ENCODE measurements at regions not wholly inside any gene's neighbourhood (a gene's known extent, or its start where the extent isn't known, plus 50 kb on each side); places are given as distances from the start of the nearest gene placed in this dataset.

DNA sequence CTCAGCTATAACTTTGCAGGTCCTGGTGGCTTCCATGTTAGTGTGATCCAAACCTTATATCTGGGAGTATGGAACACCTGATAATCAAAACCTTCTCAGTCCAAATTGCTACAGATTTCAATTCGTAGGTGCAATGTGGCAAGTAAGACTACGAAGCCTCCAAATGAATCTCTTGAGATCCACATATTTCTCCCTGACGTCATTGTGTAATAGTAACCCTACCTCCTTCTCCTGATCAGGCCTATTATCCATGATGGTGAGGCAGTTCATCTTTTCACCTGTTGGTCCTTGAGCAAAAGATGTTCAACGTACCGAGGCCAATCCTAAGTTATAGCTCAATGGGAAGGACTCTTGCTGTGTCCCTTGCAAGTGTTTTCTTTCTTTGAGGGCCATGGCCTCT is 115.9 kb upstream of the CHRM3 start:
- Histone ChIP-seq H4K20me1 (no peaks in the 10 kb centered on the region), H3K4me3 (no peak overlapping the region), H3K36me3 (no peaks in the 10 kb centered on the region), H3K9me3 (replicated peaks in 1 of 11) (peaks cover 0 to 21% (median 5%) of the 10 kb centered on the region in 11 experiments; a peak in 8 of 22 replicates), H3K4me1 (peaks cover 0 to 5% (median 0%) of the 10 kb centered on the region in 10 experiments; a peak in 1 of 20 replicates), H3K27ac (no peak overlapping the region), H3K4me2 (no peak overlapping the region), H3K9ac (no peak overlapping the region), H3K27me3 (no peaks in the 10 kb centered on the region)
- TF ChIP-seq Cebpa-rat (IDR thresholded peaks at IDR 0.05): no peak

DNA sequence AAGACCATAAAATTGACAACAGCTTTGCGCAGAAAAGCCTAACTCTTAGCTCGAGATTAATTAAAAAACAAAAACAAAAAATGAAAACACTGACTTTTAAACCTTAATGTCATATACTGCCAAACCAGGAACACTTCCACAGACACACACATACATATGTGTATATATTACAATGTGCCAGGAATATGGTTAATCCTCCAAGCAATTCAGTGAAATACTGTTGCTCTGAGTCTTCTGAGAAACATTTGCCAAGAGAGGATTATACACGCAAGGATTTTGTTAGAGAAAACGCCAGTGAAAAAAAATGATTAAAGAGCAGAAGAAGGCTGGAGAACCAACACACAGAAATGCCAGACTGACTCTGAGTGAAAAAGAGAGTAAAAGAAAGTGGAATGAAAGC is 116.7 kb upstream of the CHRM3 start:
- H3K27ac ChIP-seq: no peak overlapping the region
- TF ChIP-seq Cebpa-rat (IDR thresholded peaks at IDR 0.05): no peak
- no peaks in the 10 kb centered on the region for H4K20me1 ChIP-seq
- no peak overlapping the region for H3K9ac ChIP-seq
- H3K4me3 ChIP-seq: no peak overlapping the region
- no peak overlapping the region for H3K4me2 ChIP-seq
- H3K4me1 ChIP-seq: peaks cover 0 to 5% (median 0%) of the 10 kb centered on the region in 10 experiments; a peak in 1 of 20 replicates
- H3K36me3 ChIP-seq: no peaks in the 10 kb centered on the region
- H3K27me3 ChIP-seq: no peaks in the 10 kb centered on the region
- peaks cover 0 to 17% (median 4%) of the 10 kb centered on the region in 11 experiments; a peak in 5 of 22 replicates for H3K9me3 ChIP-seq (replicated peaks in 1 of 11)

DNA sequence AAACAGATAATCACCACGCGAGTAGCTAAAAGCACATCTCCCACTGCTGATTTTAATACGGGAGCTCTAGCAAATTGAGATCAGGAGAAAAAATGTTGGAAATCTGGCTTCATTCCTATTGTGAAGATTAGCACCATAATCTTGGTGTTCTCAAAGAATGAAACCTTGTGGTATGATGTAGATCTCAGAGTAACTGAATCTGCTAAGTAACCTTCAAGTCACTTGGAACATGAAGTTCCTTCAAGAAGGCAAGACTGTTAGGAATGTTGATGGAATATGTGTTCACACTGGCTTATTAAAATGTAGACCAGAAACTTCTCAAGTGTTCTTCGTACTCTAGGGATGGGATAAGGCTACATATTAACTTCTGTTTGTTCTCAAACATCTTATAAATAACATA is 117.4 kb upstream of the CHRM3 start:
- TF ChIP-seq Cebpa-rat (IDR thresholded peaks at IDR 0.05): no peak
- H3K27me3 ChIP-seq: no peaks in the 10 kb centered on the region
- H3K27ac ChIP-seq: no peak overlapping the region
- no peaks in the 10 kb centered on the region for H3K4me1 ChIP-seq
- no peak overlapping the region for H3K4me2 ChIP-seq
- peaks cover 0 to 17% (median 0%) of the 10 kb centered on the region in 11 experiments; a peak in 5 of 22 replicates for H3K9me3 ChIP-seq (replicated peaks in 1 of 11)
- no peaks in the 10 kb centered on the region for H3K36me3 ChIP-seq
- no peaks in the 10 kb centered on the region for H4K20me1 ChIP-seq
- H3K9ac ChIP-seq: no peak overlapping the region
- no peak overlapping the region for H3K4me3 ChIP-seq

DNA sequence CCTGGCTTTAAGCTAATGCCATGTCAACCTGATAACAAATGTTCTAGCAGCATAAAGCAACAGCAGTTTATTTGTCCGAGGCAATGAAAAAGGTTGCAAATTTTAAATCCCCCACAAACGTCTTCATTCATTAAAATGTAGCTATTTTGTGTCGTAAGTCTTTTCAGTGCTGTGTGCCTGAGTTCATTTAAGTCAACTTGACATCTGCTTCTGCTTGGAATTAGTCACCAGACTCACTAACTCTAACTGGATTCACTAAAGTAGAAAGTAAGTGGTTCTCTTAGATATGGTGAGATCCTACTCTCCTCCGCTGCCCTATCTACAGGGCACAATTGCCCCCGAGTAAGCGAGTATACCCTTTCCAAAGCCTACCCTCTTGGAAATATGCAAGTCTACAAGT is 118.4 kb upstream of the CHRM3 start:
- no peak for TF ChIP-seq Cebpa-rat (IDR thresholded peaks at IDR 0.05)
- Histone ChIP-seq H3K27me3 (no peaks in the 10 kb centered on the region), H3K4me3 (no peak overlapping the region), H3K9me3 (replicated peaks in 1 of 11) (peaks cover 0 to 17% (median 0%) of the 10 kb centered on the region in 11 experiments; a peak in 4 of 22 replicates), H4K20me1 (no peaks in the 10 kb centered on the region), H3K4me1 (no peaks in the 10 kb centered on the region), H3K36me3 (no peaks in the 10 kb centered on the region), H3K4me2 (no peak overlapping the region), H3K27ac (no peak overlapping the region), H3K9ac (no peak overlapping the region)

DNA sequence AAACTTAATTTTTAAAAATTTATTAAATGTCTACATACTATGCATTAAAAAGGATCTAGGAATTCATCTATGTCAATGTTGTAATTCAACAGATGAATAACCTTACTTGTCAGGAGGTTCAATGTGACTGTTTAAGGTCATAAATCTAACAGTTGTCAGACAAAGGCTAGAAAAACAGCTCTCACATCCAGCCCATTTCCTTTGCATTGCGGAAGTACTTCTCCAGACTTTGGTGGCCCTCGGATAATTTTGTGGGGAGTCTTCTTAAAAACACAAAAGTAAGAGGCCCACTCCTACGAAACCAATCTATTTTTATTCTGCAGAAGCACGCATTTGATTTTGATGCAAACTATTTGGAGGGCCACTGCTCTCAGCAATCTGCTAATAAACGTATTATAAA is 122.6 kb upstream of the CHRM3 start:
- Histone ChIP-seq H3K4me3 (no peak overlapping the region), H3K9ac (no peak overlapping the region), H3K27ac (no peak overlapping the region), H3K27me3 (no peaks in the 10 kb centered on the region), H3K4me2 (no peak overlapping the region), H3K36me3 (no peaks in the 10 kb centered on the region), H3K4me1 (no peaks in the 10 kb centered on the region), H4K20me1 (no peaks in the 10 kb centered on the region), H3K9me3 (replicated peaks in 1 of 11) (no peaks in the 10 kb centered on the region)
- TF ChIP-seq Cebpa-rat (IDR thresholded peaks at IDR 0.05): no peak

DNA sequence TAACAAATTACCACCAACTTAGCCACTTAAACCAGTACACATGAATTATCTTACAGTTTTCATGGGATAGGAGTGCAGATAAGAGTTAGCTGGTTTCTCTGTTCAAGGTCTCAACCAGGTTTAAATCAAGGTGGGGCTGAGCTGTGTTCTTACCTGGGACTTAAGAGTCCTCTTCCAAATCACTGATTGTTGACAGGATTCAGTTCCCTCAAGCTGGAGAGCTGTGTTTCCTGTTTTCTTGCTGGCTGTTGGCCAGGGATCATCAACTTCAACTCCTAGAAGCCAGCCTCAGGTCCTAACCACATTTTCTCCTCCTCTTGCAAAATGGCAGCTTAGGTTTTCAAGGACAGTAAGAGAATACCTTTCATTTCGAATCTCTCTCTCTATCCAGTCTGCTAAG is 123.8 kb upstream of the CHRM3 start:
- no peak for TF ChIP-seq Cebpa-rat (IDR thresholded peaks at IDR 0.05)
- no peaks in the 10 kb centered on the region for H3K4me1 ChIP-seq

DNA sequence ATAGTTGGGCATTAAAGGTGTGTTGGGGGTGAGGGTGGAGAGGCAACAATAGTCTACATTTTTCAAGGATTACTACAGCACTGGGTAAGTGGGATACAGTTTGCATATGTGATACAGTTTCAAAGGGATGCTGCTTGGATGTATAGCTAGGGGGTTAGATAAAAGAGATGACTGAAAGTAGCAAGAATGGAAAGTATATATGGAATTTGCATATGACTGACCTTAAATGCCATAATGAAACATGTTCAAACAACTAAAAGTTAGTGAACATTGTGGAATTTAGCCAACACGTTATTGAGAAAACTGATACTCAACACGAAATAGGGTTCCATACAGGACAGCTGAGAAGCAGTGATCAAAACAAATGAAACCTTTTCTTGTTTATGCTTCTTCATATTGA is 124.8 kb upstream of the CHRM3 start:
- Histone ChIP-seq H4K20me1 (no peaks in the 10 kb centered on the region), H3K4me3 (no peak overlapping the region), H3K4me2 (no peak overlapping the region), H3K4me1 (no peaks in the 10 kb centered on the region), H3K9me3 (replicated peaks in 1 of 11) (peaks cover 0 to 5% (median 0%) of the 10 kb centered on the region in 11 experiments; a peak in 2 of 22 replicates), H3K27me3 (no peaks in the 10 kb centered on the region), H3K9ac (no peak overlapping the region), H3K27ac (no peak overlapping the region), H3K36me3 (no peaks in the 10 kb centered on the region)
- no peak for TF ChIP-seq Cebpa-rat (IDR thresholded peaks at IDR 0.05)

More for the DNA sequence above, 123.8 kb upstream of the CHRM3 start:
- Histone ChIP-seq H3K36me3 (no peaks in the 10 kb centered on the region), H3K27ac (no peak overlapping the region), H3K27me3 (no peaks in the 10 kb centered on the region), H3K4me3 (no peak overlapping the region), H3K9me3 (replicated peaks in 1 of 11) (no peaks in the 10 kb centered on the region; a peak in 1 of 22 replicates), H4K20me1 (no peaks in the 10 kb centered on the region), H3K4me2 (no peak overlapping the region), H3K9ac (no peak overlapping the region)

DNA sequence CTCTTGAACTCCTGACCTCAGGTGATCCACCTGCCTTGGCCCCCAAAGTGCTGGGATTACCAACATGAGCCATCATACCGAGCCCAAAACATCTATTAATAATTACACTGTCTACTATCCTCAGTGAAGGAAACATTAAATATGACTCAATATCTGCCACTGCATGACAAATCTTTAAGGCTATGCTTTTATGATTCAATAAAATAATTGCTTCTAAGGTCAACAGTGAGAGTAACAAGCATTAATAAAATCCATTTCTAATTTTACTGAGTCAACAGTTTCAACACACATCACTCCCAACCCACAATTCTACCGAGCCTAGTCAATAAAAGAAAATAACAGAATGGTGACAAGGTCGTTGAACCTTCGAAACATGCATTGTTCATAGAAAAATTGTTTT is 125.5 kb upstream of the CHRM3 start:
- Histone ChIP-seq H3K27me3 (no peaks in the 10 kb centered on the region), H3K4me2 (no peak overlapping the region), H3K27ac (no peak overlapping the region), H3K36me3 (no peaks in the 10 kb centered on the region), H3K4me1 (no peaks in the 10 kb centered on the region), H3K9ac (no peak overlapping the region), H3K4me3 (no peak overlapping the region), H4K20me1 (no peaks in the 10 kb centered on the region), H3K9me3 (replicated peaks in 1 of 11) (peaks cover 0 to 5% (median under 1%) of the 10 kb centered on the region in 11 experiments; a peak in 12 of 22 replicates)
- TF ChIP-seq Cebpa-rat (IDR thresholded peaks at IDR 0.05): no peak

DNA sequence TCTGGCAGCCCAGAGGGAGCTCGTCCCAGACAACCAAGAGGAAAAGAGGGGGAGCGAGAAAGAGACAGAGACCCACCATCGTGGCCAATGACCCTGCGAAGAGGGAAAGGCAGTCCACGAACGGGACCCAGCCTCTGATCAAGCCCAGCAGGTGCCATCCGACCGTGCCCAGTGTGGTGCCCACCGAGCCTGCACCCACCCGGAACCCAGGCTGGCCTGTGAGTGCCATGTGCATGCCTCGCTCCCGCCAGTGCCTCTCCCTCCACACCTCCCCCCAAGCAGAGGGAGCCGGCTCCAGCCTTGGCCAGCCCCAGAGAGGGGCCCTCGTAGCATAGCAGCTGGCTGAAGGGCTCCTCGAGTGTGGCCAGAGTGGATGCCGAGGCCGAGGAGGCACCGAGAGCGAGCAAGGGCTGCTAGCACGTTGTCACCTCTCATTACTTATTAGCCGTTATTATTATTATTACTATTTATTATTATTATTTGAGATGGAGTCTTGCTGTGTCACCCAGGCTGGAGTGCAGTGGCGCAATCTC is 130.7 kb upstream of the CHRM3 start:
- H3K4me1 ChIP-seq: peaks cover 0 to 2% (median 0%) of the 10 kb centered on the region in 10 experiments; a peak in 6 of 20 replicates
- no peak overlapping the region for H3K4me2 ChIP-seq
- no peaks in the 10 kb centered on the region for H3K27me3 ChIP-seq
- H4K20me1 ChIP-seq: no peaks in the 10 kb centered on the region
- no peaks in the 10 kb centered on the region for H3K36me3 ChIP-seq
- no peak overlapping the region for H3K4me3 ChIP-seq
- H3K9ac ChIP-seq: no peak overlapping the region
- no peak for TF ChIP-seq Cebpa-rat (IDR thresholded peaks at IDR 0.05)
- H3K27ac ChIP-seq: no peak overlapping the region
- peaks cover 0 to 20% (median 11%) of the 10 kb centered on the region in 11 experiments; a peak in 18 of 22 replicates for H3K9me3 ChIP-seq (replicated peaks in 1 of 11)

DNA sequence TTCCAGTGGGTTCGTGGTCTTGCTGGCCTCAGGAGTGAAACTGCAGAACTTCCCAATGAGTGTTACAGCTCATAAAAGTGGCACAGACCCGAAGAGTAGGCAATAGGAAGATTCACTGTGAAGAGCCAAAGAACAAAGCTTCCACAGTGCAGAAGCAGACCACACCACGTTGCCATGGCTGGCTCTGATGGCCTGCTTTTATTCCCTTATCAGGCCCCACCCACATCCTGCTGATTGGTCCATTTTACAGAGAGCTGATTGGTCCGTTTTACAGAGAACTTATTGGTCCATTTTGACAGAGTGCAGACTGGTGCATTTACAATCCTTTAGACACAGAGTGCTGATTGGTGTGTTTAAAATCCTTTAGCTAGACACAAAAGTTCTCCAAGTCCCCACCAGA is 131.4 kb upstream of the CHRM3 start:
- Histone ChIP-seq H3K27me3 (no peaks in the 10 kb centered on the region), H3K9ac (no peak overlapping the region)

More for the DNA sequence above, 131.4 kb upstream of the CHRM3 start:
- H3K4me3 ChIP-seq: no peak overlapping the region
- H4K20me1 ChIP-seq: no peaks in the 10 kb centered on the region
- H3K4me1 ChIP-seq: peaks cover 0 to 9% (median 0%) of the 10 kb centered on the region in 10 experiments; a peak in 8 of 20 replicates
- no peak overlapping the region for H3K27ac ChIP-seq
- TF ChIP-seq Cebpa-rat (IDR thresholded peaks at IDR 0.05): no peak
- H3K4me2 ChIP-seq: no peak overlapping the region
- peaks cover 0 to 20% (median 11%) of the 10 kb centered on the region in 11 experiments; a peak in 18 of 22 replicates for H3K9me3 ChIP-seq (replicated peaks in 1 of 11)
- H3K36me3 ChIP-seq: no peaks in the 10 kb centered on the region
